Trophoblast cell (in vitro differentiated cells and primary cell): ENCODE measurements at regions not wholly inside any gene's neighbourhood (a gene's known extent, or its start where the extent isn't known, plus 50 kb on each side); places are given as distances from the start of the nearest gene placed in this dataset.

Experiments used
- DNase-seq, 2 donors: peaks; one replicate each; pipeline ENCODE4 v3.0.0-alpha.2; 2016
- H2AFZ ChIP-seq: 2 replicates; pipeline ENCODE4 v1.6.1; 2013; ENCODE audit warnings: low read length, moderate library complexity, mild to moderate bottlenecking; ENCODE audit not compliant: insufficient read depth, poor library complexity
- H2AK5ac ChIP-seq: 2 replicates; pipeline ENCODE4 v1.6.1; 2013; ENCODE audit warnings: mild to moderate bottlenecking, low read length
- H2BK120ac ChIP-seq: 2 replicates; pipeline ENCODE4 v1.6.1; 2013; ENCODE audit warnings: low read length, mild to moderate bottlenecking, moderate library complexity; ENCODE audit not compliant: insufficient read depth, poor library complexity
- H2BK12ac ChIP-seq: 2 replicates; pipeline ENCODE4 v1.6.1; 2013; ENCODE audit warnings: mild to moderate bottlenecking, low read length, moderate library complexity
- H2BK5ac ChIP-seq: 2 replicates; pipeline ENCODE4 v1.6.1; 2013; ENCODE audit warnings: low read length, low read depth, moderate library complexity, mild to moderate bottlenecking; ENCODE audit not compliant: poor library complexity
- H3K14ac ChIP-seq: 2 replicates; pipeline ENCODE4 v1.6.1; 2013; ENCODE audit warnings: mild to moderate bottlenecking, low read length
- H3K18ac ChIP-seq: 2 replicates; pipeline ENCODE4 v1.6.1; 2013; ENCODE audit warnings: mild to moderate bottlenecking, low read length
- H3K23ac ChIP-seq: 2 replicates; pipeline ENCODE4 v1.6.1; 2013; ENCODE audit warnings: low read length
- H3K27ac ChIP-seq: 2 replicates; pipeline ENCODE4 v1.5.1; 2013; ENCODE audit warnings: low read depth, mild to moderate bottlenecking, inconsistent platforms, low read length, moderate library complexity
- H3K27me3 ChIP-seq: 2 replicates; pipeline ENCODE4 v1.6.1; 2013; ENCODE audit warnings: inconsistent platforms, mild to moderate bottlenecking, low read length, moderate library complexity; ENCODE audit not compliant: insufficient read depth
- H3K36me3 ChIP-seq, 2 experiments: 1 replicate in 1 of 2; 2 replicates in 1 of 2; pipeline ENCODE4 v1.6.1; 2013; ENCODE audit warnings: low read length in 2 of 2, mild to moderate bottlenecking in 2 of 2, moderate library complexity in 1 of 2; ENCODE audit not compliant: insufficient read depth in 2 of 2, control insufficient read depth in 1 of 2
- H3K4ac ChIP-seq: 2 replicates; pipeline ENCODE4 v1.6.1; 2013; ENCODE audit warnings: low read depth, mild to moderate bottlenecking, low read length, moderate library complexity
- H3K4me1 ChIP-seq, 2 experiments: 1 replicate in 1 of 2; 2 replicates in 1 of 2; pipeline ENCODE4 v1.6.1; 2013; ENCODE audit warnings: low read length in 2 of 2, mild to moderate bottlenecking in 2 of 2, moderate library complexity in 1 of 2; ENCODE audit not compliant: insufficient read depth in 2 of 2, control insufficient read depth in 1 of 2
- H3K4me2 ChIP-seq: 2 replicates; pipeline ENCODE4 v1.6.1; 2013; ENCODE audit warnings: inconsistent platforms, mild to moderate bottlenecking, low read length, moderate library complexity
- H3K4me3 ChIP-seq: 2 replicates; pipeline ENCODE4 v1.5.1; 2013; ENCODE audit warnings: mild to moderate bottlenecking, low read depth, low read length, inconsistent platforms
- H3K79me1 ChIP-seq: one replicate; pipeline ENCODE4 v1.6.1; 2013; ENCODE audit warnings: low read length
- H3K79me2 ChIP-seq: 2 replicates; pipeline ENCODE4 v1.6.1; 2013; ENCODE audit warnings: low read length, mild to moderate bottlenecking; ENCODE audit not compliant: control insufficient read depth, insufficient read depth, poor library complexity
- H3K9ac ChIP-seq: 2 replicates; pipeline ENCODE4 v1.6.1; 2013; ENCODE audit warnings: mild to moderate bottlenecking, low read length
- H3K9me3 ChIP-seq: 2 replicates; pipeline ENCODE4 v1.6.1; 2013; ENCODE audit warnings: low read depth, mild to moderate bottlenecking, control low read depth, inconsistent platforms, low read length; ENCODE audit not compliant: insufficient read depth
- H4K12ac ChIP-seq: 2 replicates; pipeline ENCODE4 v1.6.1; 2013; ENCODE audit warnings: low read depth, mild to moderate bottlenecking, low read length, moderate library complexity
- H4K8ac ChIP-seq: 2 replicates; pipeline ENCODE4 v1.6.1; 2013; ENCODE audit warnings: low read depth, mild to moderate bottlenecking, low read length, moderate library complexity
- H4K91ac ChIP-seq: one replicate; pipeline ENCODE4 v1.6.1; 2013; ENCODE audit warnings: low read depth, mild to moderate bottlenecking, low read length, moderate library complexity
- WGBS: extraction: QIAGEN DNeasy Blood & Tissue Kit; methylation state at CpG from one replicate; pipeline ENCODE4 v1.1.7; 2013; ENCODE audit warnings: missing lambda C conversion rate; ENCODE audit not compliant: insufficient read length, insufficient coverage; ENCODE audit errors: extremely low coverage; 5-methylcytosine and 5-hydroxymethylcytosine counted together

- H2AFZ ChIP-seq, result no peak overlapping the region
- H3K4me1 ChIP-seq, result no peaks in the 10 kb centered on the region
- no peak overlapping the region for H2BK120ac ChIP-seq
- H3K9ac ChIP-seq, result no peak overlapping the region
- no peak overlapping the region for H3K4me3 ChIP-seq
- H3K79me2 ChIP-seq, result no peaks in the 10 kb centered on the region
- no peak overlapping the region for H3K27ac ChIP-seq
- no peaks in the 10 kb centered on the region for H3K27me3 ChIP-seq
- no peak overlapping the region for H2BK5ac ChIP-seq
- no peak overlapping the region for H3K23ac ChIP-seq
- no CpG with 5 or more reads among the region's 1 CpG for WGBS
- no peak overlapping the region for H4K8ac ChIP-seq
- H4K12ac ChIP-seq, result no peak overlapping the region
- no peak overlapping the region for H2BK12ac ChIP-seq
- H3K4ac ChIP-seq, result no peak overlapping the region
- H3K18ac ChIP-seq, result no peak overlapping the region
- no peaks in the 10 kb centered on the region for H3K9me3 ChIP-seq
- H3K79me1 ChIP-seq, result no peaks in the 10 kb centered on the region
- no peak overlapping the region for H4K91ac ChIP-seq
- H2AK5ac ChIP-seq, result no peak overlapping the region
- H3K36me3 ChIP-seq, result no peaks in the 10 kb centered on the region
- no peak for DNase-seq
- no peak overlapping the region for H3K14ac ChIP-seq
- no peak overlapping the region for H3K4me2 ChIP-seq
These were observed 321.8 kb upstream of the ADCY2 start for GRCh38 chr5:7074176-7074575.

GRCh38 chr5:7075470-7075869 lies 320.5 kb upstream of the ADCY2 start:
- H3K9ac ChIP-seq, result no peak overlapping the region
- no peak overlapping the region for H3K23ac ChIP-seq
- no peak overlapping the region for H2BK5ac ChIP-seq
- H4K91ac ChIP-seq, result no peak overlapping the region
- no peak for DNase-seq
- no peak overlapping the region for H3K4me3 ChIP-seq
- no peaks in the 10 kb centered on the region for H3K79me2 ChIP-seq
- no peak overlapping the region for H3K14ac ChIP-seq
- no peak overlapping the region for H4K12ac ChIP-seq
- no peaks in the 10 kb centered on the region for H3K79me1 ChIP-seq
- no peaks in the 10 kb centered on the region for H3K27me3 ChIP-seq
- H2BK12ac ChIP-seq, result no peak overlapping the region
- H3K4me2 ChIP-seq, result no peak overlapping the region
- no peaks in the 10 kb centered on the region for H3K4me1 ChIP-seq
- no peak overlapping the region for H2BK120ac ChIP-seq
- no peaks in the 10 kb centered on the region for H3K36me3 ChIP-seq
- H3K4ac ChIP-seq, result no peak overlapping the region
- H3K18ac ChIP-seq, result no peak overlapping the region
- H4K8ac ChIP-seq, result no peak overlapping the region
- no CpG with 5 or more reads among the region's 1 CpG for WGBS
- no peak overlapping the region for H2AK5ac ChIP-seq
- H3K27ac ChIP-seq, result no peak overlapping the region
- H3K9me3 ChIP-seq, result no peaks in the 10 kb centered on the region
- H2AFZ ChIP-seq, result no peak overlapping the region

- WGBS, result no CpG with 5 or more reads among the region's 6 CpGs
- Histone ChIP-seq H3K4me2 (no peak overlapping the region), H2BK5ac (no peak overlapping the region), H2AK5ac (no peak overlapping the region), H4K91ac (no peak overlapping the region), H3K14ac (no peak overlapping the region), H3K4ac (no peak overlapping the region), H4K12ac (no peak overlapping the region), H3K4me1 (no peaks in the 10 kb centered on the region), H3K9me3 (no peaks in the 10 kb centered on the region), H2AFZ (no peak overlapping the region), H3K23ac (no peak overlapping the region), H3K18ac (no peak overlapping the region), H3K79me2 (no peaks in the 10 kb centered on the region), H3K27ac (no peak overlapping the region), H4K8ac (no peak overlapping the region), H3K36me3 (no peaks in the 10 kb centered on the region), H3K79me1 (no peaks in the 10 kb centered on the region), H3K4me3 (no peak overlapping the region), H3K27me3 (no peaks in the 10 kb centered on the region), H2BK120ac (no peak overlapping the region), H2BK12ac (no peak overlapping the region), H3K9ac (no peak overlapping the region)
- no peak for DNase-seq
These were observed 317.8 kb upstream of the ADCY2 start for GRCh38 chr5:7078101-7078500.

GRCh38 chr5:7078901-7079300 lies 317.0 kb upstream of the ADCY2 start:
- Histone ChIP-seq H3K79me1 (no peaks in the 10 kb centered on the region), H3K23ac (no peak overlapping the region), H3K18ac (no peak overlapping the region), H4K91ac (no peak overlapping the region), H3K36me3 (no peaks in the 10 kb centered on the region), H4K8ac (no peak overlapping the region), H3K14ac (no peak overlapping the region), H2AFZ (no peak overlapping the region), H3K4me2 (no peak overlapping the region), H3K4me3 (no peak overlapping the region), H3K27me3 (no peaks in the 10 kb centered on the region), H3K27ac (no peak overlapping the region), H3K9me3 (no peaks in the 10 kb centered on the region), H2BK120ac (no peak overlapping the region), H3K4ac (no peak overlapping the region), H2AK5ac (no peak overlapping the region), H2BK12ac (no peak overlapping the region), H3K4me1 (no peaks in the 10 kb centered on the region), H3K79me2 (no peaks in the 10 kb centered on the region), H3K9ac (no peak overlapping the region), H4K12ac (no peak overlapping the region), H2BK5ac (no peak overlapping the region)
- peak in 1 of 2 donors; percentile 19 for DNase-seq
- no CpG with 5 or more reads among the region's 9 CpGs for WGBS
